DMS53 (cell line): ENCODE measurements at regions not wholly inside any gene's neighbourhood (a gene's known extent, or its start where the extent isn't known, plus 50 kb on each side); places are given as distances from the start of the nearest gene placed in this dataset.

Experiments
- DNase-seq: peaks from one replicate; lab custom pipeline; 2025; lab: John Stamatoyannopoulos, UW

GRCh38 chr2:241942416-241943208 lies 73.1 kb downstream of the RTP5 start:
- DNase-seq = no peak

GRCh38 chr2:241943209-241943850 lies 73.8 kb downstream of the RTP5 start:
- no peak for DNase-seq

- no peak for DNase-seq
Observed at GRCh38 chr2:241943961-241944575, 74.5 kb downstream of the RTP5 start.

- no peak for DNase-seq
Observed at GRCh38 chr2:241944821-241945220, 75.3 kb downstream of the RTP5 start.

GRCh38 chr2:241945311-241945710 lies 75.8 kb downstream of the RTP5 start:
- no peak for DNase-seq

- DNase-seq = no peak
Observed at GRCh38 chr2:241945803-241946202, 76.3 kb downstream of the RTP5 start.

- no peak for DNase-seq
Observed at GRCh38 chr2:241946306-241947003, 76.9 kb downstream of the RTP5 start.

GRCh38 chr2:241947004-241947350 lies 77.4 kb downstream of the RTP5 start:
- no peak for DNase-seq

- no peak for DNase-seq
Observed at GRCh38 chr2:241947401-241947800, 77.9 kb downstream of the RTP5 start.

- no peak for DNase-seq
Observed at GRCh38 chr2:241947876-241948275, 78.3 kb downstream of the RTP5 start.

GRCh38 chr2:241948299-241948897 lies 78.9 kb downstream of the RTP5 start:
- no peak for DNase-seq

- no peak for DNase-seq
Observed at GRCh38 chr2:241948901-241949735, 79.6 kb downstream of the RTP5 start.

- no peak for DNase-seq
Observed at GRCh38 chr2:241949736-241950412, 80.3 kb downstream of the RTP5 start.

GRCh38 chr2:241950413-241951315 lies 81.1 kb downstream of the RTP5 start:
- peak; percentile 70 for DNase-seq

- no peak for DNase-seq
Observed at GRCh38 chr2:241951316-241951700, 81.8 kb downstream of the RTP5 start.

GRCh38 chr2:241951920-241952319 lies 82.4 kb downstream of the RTP5 start:
- no peak for DNase-seq

GRCh38 chr2:241952816-241953215 lies 83.3 kb downstream of the RTP5 start:
- no peak for DNase-seq

GRCh38 chr2:241953324-241953928 lies 83.9 kb downstream of the RTP5 start:
- DNase-seq = no peak

GRCh38 chr2:241956521-241957110 lies 87.1 kb downstream of the RTP5 start:
- DNase-seq = no peak
